GM12872 (cell line): ENCODE measurements at regions not wholly inside any gene's neighbourhood (a gene's known extent, or its start where the extent isn't known, plus 50 kb on each side); places are given as distances from the start of the nearest gene placed in this dataset.

ENCODE experiments used
- CTCF ChIP-seq: IDR thresholded peaks from 3 replicates; pipeline ENCODE4 v1.5.1; 2011; ENCODE audit warnings: low read depth, mild to moderate bottlenecking, low read length, moderate library complexity; ENCODE audit not compliant: insufficient read depth

GRCh38 chr6:141734071-141734840, 398.5 kb upstream of the GJE1 start:
- no peak for TF ChIP-seq CTCF

GRCh38 chr6:141729146-141729545, 403.6 kb upstream of the GJE1 start:
- TF ChIP-seq CTCF, result no peak

GRCh38 chr6:141728330-141728729, 404.4 kb upstream of the GJE1 start:
- no peak for TF ChIP-seq CTCF

GRCh38 chr6:141726248-141726647, 406.5 kb upstream of the GJE1 start:
- TF ChIP-seq CTCF, result no peak

- TF ChIP-seq CTCF, result no peak
These were observed 408.0 kb upstream of the GJE1 start for GRCh38 chr6:141724731-141725130.

- TF ChIP-seq CTCF, result no peak
These were observed 413.2 kb upstream of the GJE1 start for GRCh38 chr6:141719476-141719875.

- no peak for TF ChIP-seq CTCF
These were observed 427.3 kb upstream of the GJE1 start for GRCh38 chr6:141705431-141705830.

- no peak for TF ChIP-seq CTCF
These were observed 428.6 kb upstream of the GJE1 start for GRCh38 chr6:141704151-141704550.
